SU-DHL-6 (cell line): ENCODE measurements at regions not wholly inside any gene's neighbourhood (a gene's known extent, or its start where the extent isn't known, plus 50 kb on each side); places are given as distances from the start of the nearest gene placed in this dataset.

Experiments used
- H2AFZ ChIP-seq: fragments of 200-600 bp; sonication (generic); 2 replicates; pipeline ENCODE4 v1.6.1; 2014; ENCODE audit warnings: low read depth, mild to moderate bottlenecking, moderate library complexity, mixed read lengths, antibody characterized with exemption, low read length; ENCODE audit not compliant: severe bottlenecking
- H3F3A ChIP-seq: fragments of 200-600 bp; shearing (Covaris generic); 2 replicates; pipeline ENCODE4 v1.6.0; 2016; ENCODE audit warnings: antibody characterized with exemption, mild to moderate bottlenecking; ENCODE audit not compliant: insufficient read depth
- H3K27ac ChIP-seq: fragments of 200-600 bp; sonication (generic); 2 replicates; pipeline ENCODE4 v1.5.1; 2016; ENCODE audit warnings: low read depth, mild to moderate bottlenecking, low read length, moderate library complexity, mixed read lengths
- H3K27me3 ChIP-seq: fragments of 200-600 bp; sonication (generic), shearing (Covaris generic); 2 replicates; pipeline ENCODE4 v1.6.0; 2014; ENCODE audit warnings: mild to moderate bottlenecking, low read length
- H3K36me3 ChIP-seq: fragments of 200-600 bp; sonication (generic); 2 replicates; pipeline ENCODE4 v1.6.1; 2014; ENCODE audit warnings: mild to moderate bottlenecking, low read length, mixed read lengths
- H3K4me2 ChIP-seq: fragments of 300-600, 200-600 bp; shearing (Covaris generic), sonication (generic); 2 replicates; pipeline ENCODE4 v1.6.0; 2014; ENCODE audit warnings: low read length, low read depth, mild to moderate bottlenecking; ENCODE audit not compliant: poor library complexity, severe bottlenecking
- H3K4me3 ChIP-seq: fragments of 200-600 bp; sonication (generic); 2 replicates; pipeline ENCODE4 v1.5.1; 2014; ENCODE audit warnings: antibody characterized with exemption, low read length, mild to moderate bottlenecking, mixed read lengths; ENCODE audit not compliant: insufficient read depth, poor library complexity, severe bottlenecking
- H3K79me2 ChIP-seq: fragments of 200-600 bp; sonication (generic); 2 replicates; pipeline ENCODE4 v1.6.1; 2014; ENCODE audit warnings: mild to moderate bottlenecking, low read length, moderate library complexity; ENCODE audit not compliant: insufficient read depth
- H3K9ac ChIP-seq: fragments of 200-600 bp; sonication (generic); 2 replicates; pipeline ENCODE4 v1.7.0; 2014; ENCODE audit warnings: mild to moderate bottlenecking, low read length
- H3K9me2 ChIP-seq: fragments of 200-600 bp; sonication (generic); replicated peaks from 2 replicates; pipeline ENCODE4 v1.6.1; 2014; ENCODE audit warnings: low read length; ENCODE audit not compliant: insufficient read depth
- H3K9me3 ChIP-seq: fragments of 200-600 bp; sonication (generic); 2 replicates; pipeline ENCODE4 v1.6.1; 2014; ENCODE audit warnings: low read length, mixed read lengths; ENCODE audit not compliant: insufficient read depth
- H4K20me1 ChIP-seq: fragments of 200-600 bp; sonication (generic); 2 replicates; pipeline ENCODE4 v1.6.1; 2014; ENCODE audit warnings: low read depth, mild to moderate bottlenecking, antibody characterized with exemption, low read length, moderate library complexity, mixed read lengths
- EZH2phosphoT487 ChIP-seq: fragments of 200-600 bp; sonication (generic), shearing (Covaris generic); conservative IDR thresholded peaks from 2 replicates; pipeline ENCODE4 v1.6.1; 2018; ENCODE audit warnings: mild to moderate bottlenecking, antibody characterized with exemption, low read length, moderate library complexity, mixed read lengths
- TF ChIP-seq, protein P1 (sequence below): fragments of 200-600 bp; sonication (generic); IDR thresholded peaks from one replicate; pipeline ENCODE4 v1.5.1; 2017; ENCODE audit warnings: antibody characterized with exemption, mild to moderate bottlenecking, low read length, moderate library complexity; ENCODE audit not compliant: insufficient read depth, poor library complexity, severe bottlenecking

DNA sequence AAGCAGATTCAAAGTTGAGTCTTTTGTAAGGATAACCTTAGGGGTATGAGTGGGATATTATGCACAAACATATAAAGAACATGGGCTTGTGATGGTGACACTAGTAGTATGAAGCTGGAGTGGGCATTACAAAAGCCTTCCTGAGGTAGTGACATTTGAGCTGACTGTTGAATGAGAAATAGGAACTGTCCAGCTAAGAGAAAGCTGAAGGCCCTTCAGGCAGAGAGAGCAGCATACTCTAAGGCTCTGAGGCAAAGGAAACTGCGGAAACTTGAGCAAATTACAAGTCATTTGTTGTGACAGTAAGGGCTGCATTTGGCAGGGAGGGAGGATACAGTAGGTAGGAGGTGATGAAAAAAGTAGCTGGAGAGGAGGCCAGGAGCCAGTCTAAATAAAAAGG, 190.7 kb upstream of the CD96 start:
- H3K79me2 ChIP-seq: no peaks in the 10 kb centered on the region
- TF ChIP-seq, protein P1, sequence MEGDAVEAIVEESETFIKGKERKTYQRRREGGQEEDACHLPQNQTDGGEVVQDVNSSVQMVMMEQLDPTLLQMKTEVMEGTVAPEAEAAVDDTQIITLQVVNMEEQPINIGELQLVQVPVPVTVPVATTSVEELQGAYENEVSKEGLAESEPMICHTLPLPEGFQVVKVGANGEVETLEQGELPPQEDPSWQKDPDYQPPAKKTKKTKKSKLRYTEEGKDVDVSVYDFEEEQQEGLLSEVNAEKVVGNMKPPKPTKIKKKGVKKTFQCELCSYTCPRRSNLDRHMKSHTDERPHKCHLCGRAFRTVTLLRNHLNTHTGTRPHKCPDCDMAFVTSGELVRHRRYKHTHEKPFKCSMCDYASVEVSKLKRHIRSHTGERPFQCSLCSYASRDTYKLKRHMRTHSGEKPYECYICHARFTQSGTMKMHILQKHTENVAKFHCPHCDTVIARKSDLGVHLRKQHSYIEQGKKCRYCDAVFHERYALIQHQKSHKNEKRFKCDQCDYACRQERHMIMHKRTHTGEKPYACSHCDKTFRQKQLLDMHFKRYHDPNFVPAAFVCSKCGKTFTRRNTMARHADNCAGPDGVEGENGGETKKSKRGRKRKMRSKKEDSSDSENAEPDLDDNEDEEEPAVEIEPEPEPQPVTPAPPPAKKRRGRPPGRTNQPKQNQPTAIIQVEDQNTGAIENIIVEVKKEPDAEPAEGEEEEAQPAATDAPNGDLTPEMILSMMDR: no peak
- no peak for TF ChIP-seq EZH2phosphoT487
- no peak overlapping the region for H3K4me3 ChIP-seq
- H3K9me3 ChIP-seq: peaks cover 4% of the 10 kb centered on the region; the same call in 1 of the 2 replicates
- H3K4me2 ChIP-seq: no peak overlapping the region
- no peak overlapping the region for H3K27ac ChIP-seq
- H2AFZ ChIP-seq: no peak overlapping the region
- H3K9ac ChIP-seq: no peak overlapping the region
- H3F3A ChIP-seq: no peaks in the 10 kb centered on the region
- H3K36me3 ChIP-seq: no peaks in the 10 kb centered on the region
- H3K27me3 ChIP-seq: no peaks in the 10 kb centered on the region
- H3K9me2 ChIP-seq: no peaks in the 10 kb centered on the region
- H4K20me1 ChIP-seq: no peaks in the 10 kb centered on the region

DNA sequence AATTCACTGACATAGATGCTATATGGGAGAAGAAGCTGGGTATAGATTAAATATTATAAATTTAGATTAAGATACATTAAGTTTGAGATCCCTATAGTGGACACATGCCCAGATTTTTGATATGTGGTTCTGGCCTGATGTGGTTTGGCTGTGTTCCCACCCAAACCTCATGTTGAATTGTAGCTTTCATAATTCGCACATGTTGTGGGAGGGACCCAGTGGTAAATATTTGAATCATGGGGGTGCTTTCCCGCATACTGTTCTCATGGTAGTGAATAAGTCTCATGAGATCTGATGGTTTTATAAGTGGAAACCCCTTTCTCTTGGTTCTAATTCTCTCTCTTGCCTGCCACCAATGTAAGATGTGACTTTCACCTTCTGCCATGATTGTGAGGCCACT, 189.4 kb upstream of the CD96 start:
- Histone ChIP-seq H3K4me2 (no peak overlapping the region), H3K9me3 (no peaks in the 10 kb centered on the region), H3K9me2 (no peaks in the 10 kb centered on the region), H2AFZ (no peak overlapping the region), H3F3A (no peaks in the 10 kb centered on the region), H3K4me3 (no peak overlapping the region), H3K27ac (no peak overlapping the region), H3K79me2 (no peaks in the 10 kb centered on the region), H3K27me3 (no peaks in the 10 kb centered on the region), H3K36me3 (no peaks in the 10 kb centered on the region), H4K20me1 (no peaks in the 10 kb centered on the region), H3K9ac (no peak overlapping the region)
- TF ChIP-seq EZH2phosphoT487: no peak
- TF ChIP-seq, protein P1: no peak

DNA sequence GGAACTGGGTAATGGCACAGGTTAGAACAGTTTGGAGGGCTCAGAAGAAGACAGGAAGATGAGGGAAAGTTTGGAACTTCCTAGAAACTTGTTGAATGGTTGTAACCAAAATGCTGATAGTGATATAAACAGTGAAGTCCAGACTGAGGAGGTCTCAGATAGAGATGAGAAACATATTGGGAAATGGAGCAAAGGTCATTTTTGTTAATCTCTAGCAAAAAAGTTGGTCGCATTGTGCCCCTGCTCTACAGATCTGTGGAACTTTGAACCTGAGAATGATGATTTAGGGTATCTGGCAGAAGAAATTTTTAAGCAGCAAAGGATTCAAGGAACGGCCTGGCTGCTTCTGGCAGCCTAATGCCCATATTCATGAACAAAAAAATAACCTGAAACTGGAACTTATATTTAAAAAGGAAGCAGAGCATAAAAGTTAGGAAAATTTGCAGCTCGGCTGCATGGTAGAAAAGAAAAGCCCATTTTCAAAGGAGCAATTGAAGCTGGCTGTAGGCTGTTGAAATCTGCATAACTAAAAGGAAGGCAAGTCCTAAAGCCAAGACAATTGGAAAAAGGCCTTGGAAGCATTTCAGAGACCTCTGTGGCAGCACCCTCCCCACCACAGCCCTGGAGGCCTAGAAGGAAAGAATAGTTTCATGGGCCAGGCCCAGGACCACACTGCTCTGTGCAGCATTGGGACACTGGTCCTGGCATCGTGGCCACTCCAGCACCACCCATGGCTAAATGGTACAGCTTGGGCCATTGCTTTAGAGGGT, 182.6 kb upstream of the CD96 start:
- no peak overlapping the region for H2AFZ ChIP-seq
- no peaks in the 10 kb centered on the region for H3K27me3 ChIP-seq
- H3F3A ChIP-seq: no peaks in the 10 kb centered on the region
- TF ChIP-seq, protein P1: no peak
- H4K20me1 ChIP-seq: no peaks in the 10 kb centered on the region
- H3K4me3 ChIP-seq: no peak overlapping the region
- H3K4me2 ChIP-seq: no peak overlapping the region
- no peak overlapping the region for H3K9ac ChIP-seq
- H3K36me3 ChIP-seq: no peaks in the 10 kb centered on the region
- H3K27ac ChIP-seq: no peak overlapping the region
- no peaks in the 10 kb centered on the region for H3K9me3 ChIP-seq
- no peaks in the 10 kb centered on the region for H3K9me2 ChIP-seq
- H3K79me2 ChIP-seq: no peaks in the 10 kb centered on the region
